ENCODE measurements at regions not wholly inside any gene's neighbourhood (a gene's known extent, or its start where the extent isn't known, plus 50 kb on each side); places are given as distances from the start of the nearest gene placed in this dataset.

DNA sequence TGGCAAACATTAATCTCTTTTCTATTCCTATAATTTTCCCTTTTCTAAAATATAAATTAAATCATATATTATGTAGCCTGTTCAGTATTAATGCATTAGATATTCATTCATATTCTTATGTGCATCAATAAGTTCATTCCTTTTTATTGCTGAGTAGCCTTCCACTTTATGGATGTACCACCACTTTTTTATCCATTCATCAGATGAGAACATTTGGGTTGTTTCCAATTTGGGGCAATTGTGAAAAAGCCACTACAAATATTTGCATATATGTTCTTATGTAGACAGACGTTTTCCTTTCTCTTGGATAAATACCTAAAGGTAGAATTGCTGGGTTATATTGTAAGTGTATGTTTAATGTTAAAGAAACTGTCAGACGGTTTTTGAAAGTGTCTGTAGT lies 79.4 kb upstream of the MAPK10 start:
- H3K56ac ChIP-seq (ENCODE audit: insufficient read length, low read depth, low read length), result no peak overlapping the region
- H3K23me2 ChIP-seq (ENCODE audit: insufficient read length, low read depth, low read length, poor library complexity, severe bottlenecking), result no peaks in the 10 kb centered on the region
- no peak overlapping the region for H4K91ac ChIP-seq (ENCODE audit: insufficient read length, low read depth, low read length)
- H3K9ac ChIP-seq (ENCODE audit: extremely low read depth, insufficient read length, low read length), result no peak overlapping the region
- H4K20me1 ChIP-seq (ENCODE audit: control insufficient read depth, insufficient read depth, insufficient read length), result no peaks in the 10 kb centered on the region
- no peak overlapping the region for H3T11ph ChIP-seq (ENCODE audit: low read length)
- H4K8ac ChIP-seq (replicated peaks; ENCODE audit: insufficient read length, low read depth, low read length), result no peak overlapping the region
- no peak overlapping the region for H2BK20ac ChIP-seq (ENCODE audit: low read depth, low read length, poor library complexity, severe bottlenecking)
- no peak overlapping the region for H3K27ac Mint-ChIP-seq
- H3K36me3 Mint-ChIP-seq (ENCODE audit: insufficient read depth in 1 of 3, low read depth in 3 of 3), result peaks cover 10 to 29% (median 15%) of the 10 kb centered on the region in 3 experiments
- H2AFZ ChIP-seq (ENCODE audit: low read length), result no peak overlapping the region
- no peak for DNase-seq
- H3K4me2 ChIP-seq (ENCODE audit: insufficient read depth, insufficient read length, low read length), result no peak overlapping the region
- H3K79me2 ChIP-seq (ENCODE audit: insufficient read depth, low read length), result no peaks in the 10 kb centered on the region
- TF ChIP-seq, protein P1, sequence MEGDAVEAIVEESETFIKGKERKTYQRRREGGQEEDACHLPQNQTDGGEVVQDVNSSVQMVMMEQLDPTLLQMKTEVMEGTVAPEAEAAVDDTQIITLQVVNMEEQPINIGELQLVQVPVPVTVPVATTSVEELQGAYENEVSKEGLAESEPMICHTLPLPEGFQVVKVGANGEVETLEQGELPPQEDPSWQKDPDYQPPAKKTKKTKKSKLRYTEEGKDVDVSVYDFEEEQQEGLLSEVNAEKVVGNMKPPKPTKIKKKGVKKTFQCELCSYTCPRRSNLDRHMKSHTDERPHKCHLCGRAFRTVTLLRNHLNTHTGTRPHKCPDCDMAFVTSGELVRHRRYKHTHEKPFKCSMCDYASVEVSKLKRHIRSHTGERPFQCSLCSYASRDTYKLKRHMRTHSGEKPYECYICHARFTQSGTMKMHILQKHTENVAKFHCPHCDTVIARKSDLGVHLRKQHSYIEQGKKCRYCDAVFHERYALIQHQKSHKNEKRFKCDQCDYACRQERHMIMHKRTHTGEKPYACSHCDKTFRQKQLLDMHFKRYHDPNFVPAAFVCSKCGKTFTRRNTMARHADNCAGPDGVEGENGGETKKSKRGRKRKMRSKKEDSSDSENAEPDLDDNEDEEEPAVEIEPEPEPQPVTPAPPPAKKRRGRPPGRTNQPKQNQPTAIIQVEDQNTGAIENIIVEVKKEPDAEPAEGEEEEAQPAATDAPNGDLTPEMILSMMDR (conservative IDR thresholded peaks at IDR 0.05), result no peak
- no peak overlapping the region for H2BK15ac ChIP-seq (ENCODE audit: low read depth, low read length)
- no peak overlapping the region for H3K14ac ChIP-seq (ENCODE audit: insufficient read depth, low read length)
- H3K27me3 ChIP-seq (ENCODE audit: insufficient read depth, low read length), result no peaks in the 10 kb centered on the region
- peaks cover 30 to 34% of the 10 kb centered on the region in 2 experiments for H3K4me1 Mint-ChIP-seq
- H3K9me3 Mint-ChIP-seq, result peaks cover 9 to 16% of the 10 kb centered on the region in 2 experiments
- no peak overlapping the region for H4K5ac ChIP-seq (ENCODE audit: insufficient read length, low read depth, low read length)
- H3K4ac ChIP-seq (ENCODE audit: low read depth, low read length), result no peak overlapping the region
- H3K9me3 ChIP-seq (ENCODE audit: control insufficient read depth, low read depth, low read length), result no peaks in the 10 kb centered on the region
- no peak overlapping the region for H3K27ac ChIP-seq (ENCODE audit: insufficient read length, low read depth, low read length)
- H3K23ac ChIP-seq (ENCODE audit: insufficient read length, low read depth, low read length), result no peak overlapping the region
- peaks cover 6% of the 10 kb centered on the region for H3K4me1 ChIP-seq (ENCODE audit: insufficient read depth, low read length)
- no peak overlapping the region for H3K18ac ChIP-seq (ENCODE audit: insufficient read length, low read depth, low read length)
- no CpG with 5 or more reads among the region's 2 CpGs for WGBS (ENCODE audit: extremely low coverage, insufficient read length, low lambda C conversion rate)
- H2AK5ac ChIP-seq (ENCODE audit: insufficient read length, low read length), result no peak overlapping the region
- no peak overlapping the region for H3K4me3 Mint-ChIP-seq
- H3K27me3 Mint-ChIP-seq (ENCODE audit: low read depth), result no peaks in the 10 kb centered on the region
- H2BK12ac ChIP-seq (ENCODE audit: insufficient read length, low read depth, low read length), result no peak overlapping the region
- no peak overlapping the region for H2BK120ac ChIP-seq (ENCODE audit: low read depth, low read length, poor library complexity, severe bottlenecking)
- no peaks in the 10 kb centered on the region for H3K79me1 ChIP-seq (ENCODE audit: insufficient read depth, low read depth, low read length, poor library complexity, severe bottlenecking)
- H2BK5ac ChIP-seq (ENCODE audit: insufficient read length, low read length), result no peak overlapping the region

Measured in H9 (cell line).